HG03571 (cell line): ENCODE measurements at regions not wholly inside any gene's neighbourhood (a gene's known extent, or its start where the extent isn't known, plus 50 kb on each side); places are given as distances from the start of the nearest gene placed in this dataset.
"Not testable (repeated sequence)": the region's sequence is repeated elsewhere in the genome, so short reads cannot be mapped to it uniquely, and the experiment has no call there.

ENCODE experiments used
- ATAC-seq: cut with Tn5 transposase; IDR thresholded peaks from one replicate; pipeline ENCODE4 v1.9.1; 2021; ENCODE audit not compliant: unreplicated experiment

DNA sequence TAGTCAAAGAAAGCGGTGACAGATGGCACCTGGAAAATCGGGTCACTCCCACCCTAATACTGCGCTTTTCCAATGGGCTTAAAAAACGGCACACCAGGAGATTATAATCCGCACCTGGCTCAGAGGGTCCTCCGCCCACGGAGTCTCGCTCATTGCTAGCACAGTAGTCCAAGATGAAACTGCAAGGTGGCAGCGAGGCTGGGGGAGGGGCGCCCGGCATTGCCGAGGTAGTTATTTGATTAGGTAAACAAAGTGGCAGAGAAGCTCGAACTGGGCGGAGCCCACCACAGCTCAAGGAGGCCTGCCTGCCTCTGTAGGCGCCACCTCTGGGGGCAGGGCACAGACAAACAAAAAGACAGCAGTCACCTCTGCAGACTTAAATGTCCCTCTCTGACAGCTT lies 521.1 kb downstream of the ETNK1 start:
- not testable (repeated sequence) for ATAC-seq

DNA sequence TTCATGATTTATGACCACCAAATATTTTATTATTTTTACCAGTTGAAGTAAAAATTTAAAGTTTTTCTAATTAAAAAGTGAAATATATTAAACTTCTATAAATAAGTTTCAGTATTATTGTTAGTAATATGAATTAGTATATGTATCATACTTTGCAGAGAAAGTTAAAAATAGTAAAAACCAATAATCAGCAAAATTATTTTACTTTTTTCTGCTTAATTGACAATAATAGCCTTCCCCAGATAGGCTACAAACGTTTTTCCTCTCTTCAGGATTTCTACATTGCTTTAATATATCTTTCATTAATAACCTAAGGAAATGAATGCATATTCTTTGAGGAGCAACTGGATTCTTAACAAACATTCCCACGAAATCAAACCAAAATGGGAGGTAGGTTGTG lies 543.5 kb downstream of the ETNK1 start:
- no peak for ATAC-seq

DNA sequence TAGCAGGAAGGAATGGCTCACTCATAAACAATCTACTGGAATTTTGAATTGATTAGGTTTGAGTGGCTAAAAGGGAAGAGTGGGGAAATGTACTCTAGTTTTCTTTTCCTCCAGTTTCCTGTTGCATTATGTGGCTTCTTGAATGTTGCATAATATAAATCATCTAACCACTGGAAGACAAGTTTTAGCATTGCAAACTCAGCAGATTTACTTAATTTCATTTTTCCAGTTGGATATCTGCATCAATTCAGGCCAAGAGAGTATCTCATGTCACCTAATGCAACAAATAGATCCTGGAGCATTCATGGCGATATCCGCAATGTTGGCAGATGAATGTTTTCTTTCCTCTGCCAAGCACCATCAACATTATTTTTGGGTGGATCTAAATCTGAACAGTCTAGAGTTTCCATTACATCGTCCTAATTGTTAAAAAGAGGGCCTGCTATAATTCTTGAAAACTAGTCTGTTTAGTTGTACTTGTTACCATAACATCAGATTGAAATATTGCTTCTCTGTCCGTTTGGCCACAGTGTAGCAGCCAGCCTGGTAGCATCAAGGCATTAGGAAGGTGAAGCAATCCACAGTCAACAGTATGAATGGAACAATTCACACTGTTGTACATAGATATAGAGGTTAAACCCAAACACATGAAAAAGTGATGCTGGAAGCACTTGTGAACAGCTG lies 544.2 kb downstream of the ETNK1 start:
- ATAC-seq, result no peak

DNA sequence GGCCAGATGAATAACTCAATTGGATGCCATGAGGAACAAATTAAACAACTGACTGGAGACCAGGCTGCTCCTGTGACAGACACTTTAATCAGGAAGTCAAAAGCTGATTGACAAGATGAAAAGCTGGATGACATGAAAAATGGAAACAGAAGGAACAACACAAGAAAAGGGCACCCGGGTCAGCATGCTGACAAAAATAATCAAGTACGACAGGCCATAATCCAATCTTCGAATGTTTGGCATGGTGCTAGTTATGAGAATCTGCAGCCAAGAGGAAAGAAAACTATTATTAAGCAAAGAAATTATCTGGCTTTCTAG lies 544.7 kb downstream of the ETNK1 start:
- no peak for ATAC-seq

DNA sequence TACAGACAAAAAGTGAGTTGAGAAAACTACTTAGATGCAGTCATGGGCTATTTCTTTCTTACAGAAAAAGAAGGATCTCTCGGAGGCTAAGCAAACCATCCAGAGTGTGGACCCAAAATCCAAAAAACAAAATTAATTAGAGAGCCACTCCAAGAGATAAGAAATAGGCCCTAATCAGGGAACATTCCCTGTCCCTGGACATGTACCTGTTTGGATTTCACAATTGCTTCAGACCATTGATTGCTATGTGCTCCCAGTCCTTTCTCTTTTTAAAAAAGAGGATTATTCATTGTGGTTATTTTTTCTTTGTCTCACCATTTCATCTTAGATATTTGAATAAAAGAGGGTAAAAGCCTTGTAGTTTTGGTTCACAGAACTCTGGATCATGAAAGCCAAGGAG lies 549.9 kb downstream of the ETNK1 start:
- no peak for ATAC-seq

DNA sequence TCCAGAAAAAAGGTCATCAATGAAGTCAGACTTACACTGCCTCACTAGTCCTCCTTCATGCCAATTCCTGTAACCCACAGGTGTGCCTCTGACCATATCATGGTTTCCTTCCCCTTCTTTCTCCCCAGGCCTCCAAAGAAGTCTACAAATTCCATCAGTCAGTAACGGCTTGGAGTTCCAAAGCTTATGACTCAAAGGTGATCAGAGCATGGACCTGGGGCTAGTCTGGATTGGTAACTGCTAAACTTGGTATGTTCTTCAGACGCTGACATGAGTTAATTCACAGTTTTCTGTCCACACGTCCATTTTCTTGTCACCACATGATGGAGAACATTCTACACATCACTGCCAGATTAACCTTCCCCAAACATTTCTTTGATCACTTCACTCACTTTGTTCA lies 560.4 kb downstream of the ETNK1 start:
- no peak for ATAC-seq

DNA sequence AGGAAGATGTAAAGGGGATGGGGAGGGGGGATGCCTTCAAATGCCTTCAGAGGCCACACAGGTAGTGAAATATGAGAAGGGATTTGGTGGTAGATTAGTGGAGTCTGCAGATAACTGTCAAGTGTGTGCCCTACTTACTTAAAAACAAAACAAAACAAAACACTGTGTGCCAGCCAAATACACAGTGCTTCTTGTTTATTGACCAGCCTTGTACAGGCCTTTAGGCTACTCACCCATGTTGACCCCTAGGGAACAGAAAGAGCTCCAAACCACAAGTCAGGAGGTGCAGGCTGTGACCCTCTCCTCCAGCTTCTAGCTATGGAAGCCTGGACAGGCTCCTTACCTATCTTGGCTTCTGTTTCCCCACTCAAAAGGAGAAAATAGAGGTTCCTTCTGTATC lies 562.0 kb downstream of the ETNK1 start:
- no peak for ATAC-seq

DNA sequence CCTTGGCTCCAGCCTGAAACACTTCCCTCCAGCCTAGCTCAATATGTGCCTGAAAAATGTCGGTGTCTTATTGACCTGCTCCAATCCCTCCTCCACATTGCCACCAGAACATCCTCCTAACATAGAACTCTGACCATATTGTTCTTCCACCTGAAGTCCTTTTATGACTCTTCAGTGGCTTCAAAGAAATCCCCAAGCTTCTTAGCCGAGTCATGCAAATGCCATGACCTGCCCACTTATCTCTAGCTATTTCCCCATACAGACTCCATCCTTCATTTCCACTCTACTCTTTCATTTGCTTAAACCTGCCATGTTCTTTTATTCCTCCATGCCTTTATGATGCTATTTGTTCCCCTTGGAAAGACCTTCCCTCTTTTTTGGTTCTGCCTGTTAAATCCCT lies 568.6 kb downstream of the ETNK1 start:
- ATAC-seq, result no peak

DNA sequence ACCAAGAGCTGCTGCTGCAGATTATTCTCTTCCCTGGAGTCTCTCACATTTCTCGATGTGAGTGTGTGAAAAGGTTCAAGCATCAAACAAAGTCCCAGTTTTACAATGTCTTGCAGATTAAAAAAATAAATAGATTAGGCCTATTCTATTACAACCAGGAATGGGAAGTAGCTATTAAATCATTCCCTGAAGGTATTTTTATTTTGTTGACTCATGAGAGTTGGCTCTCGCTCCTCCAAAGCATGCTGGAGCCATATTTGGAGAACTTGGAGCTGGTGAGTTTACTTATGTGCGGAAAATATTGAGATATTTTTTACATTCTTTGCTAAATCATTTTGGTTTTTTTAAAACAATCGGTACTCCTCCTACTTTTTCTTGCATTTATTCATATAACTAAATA lies 572.3 kb downstream of the ETNK1 start:
- no peak for ATAC-seq

DNA sequence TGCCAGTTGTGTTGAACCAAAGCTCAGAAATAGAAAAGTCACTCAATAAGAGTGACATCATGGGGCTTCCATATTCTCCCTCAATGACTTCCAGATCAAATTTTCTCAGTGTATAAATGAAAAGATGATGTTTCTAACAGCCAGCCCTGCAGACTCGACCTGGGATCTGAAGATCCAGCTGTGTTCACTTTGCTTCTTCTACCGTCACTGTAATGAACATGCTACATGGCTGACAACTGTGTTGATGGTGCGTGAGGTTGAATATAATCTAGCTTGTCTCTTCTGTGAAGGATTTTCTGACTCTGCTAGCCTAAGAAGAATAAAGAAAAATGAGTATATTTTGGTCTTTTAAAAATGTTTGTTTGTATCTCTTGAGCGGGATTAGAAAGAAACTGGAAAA lies 577.8 kb downstream of the ETNK1 start:
- no peak for ATAC-seq

DNA sequence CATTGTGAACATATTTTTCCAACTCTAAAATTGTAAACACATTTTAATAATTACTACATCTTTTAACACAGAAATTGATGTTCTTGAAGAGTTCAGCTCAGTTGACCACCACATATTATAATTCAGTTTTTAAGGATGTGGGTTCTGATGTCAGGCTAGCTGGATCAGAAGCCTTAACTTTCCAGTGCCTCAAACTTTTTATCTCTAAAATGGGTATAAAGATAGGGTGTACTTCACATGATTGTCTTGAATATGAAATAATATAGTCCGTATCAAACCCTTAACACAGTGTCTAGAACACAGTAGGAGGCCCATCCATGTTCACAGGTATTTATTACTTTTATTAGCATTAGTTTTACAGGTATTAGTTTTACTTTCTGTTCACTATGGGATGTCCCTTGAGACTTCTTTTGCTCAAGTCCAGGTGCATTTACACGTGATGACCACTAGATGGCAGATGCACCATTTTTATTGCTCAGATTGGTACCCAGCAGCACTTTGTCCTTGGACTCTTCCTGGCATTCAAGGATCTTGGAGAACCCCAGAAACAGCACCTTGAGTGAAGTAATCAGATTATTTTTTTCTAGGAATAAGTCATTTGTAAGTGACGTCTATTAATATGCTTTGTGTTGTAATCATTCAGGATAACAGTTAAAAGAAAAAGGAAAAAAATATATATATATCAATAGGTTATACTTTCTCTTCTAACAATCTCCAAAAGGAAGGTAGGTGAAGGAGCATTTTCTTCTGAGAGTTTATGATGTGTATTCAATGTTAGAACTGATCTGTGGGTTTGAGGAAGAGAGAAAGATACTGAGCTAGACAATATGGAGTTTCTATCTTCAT lies 580.2 kb downstream of the ETNK1 start:
- peak; percentile 85 for ATAC-seq

DNA sequence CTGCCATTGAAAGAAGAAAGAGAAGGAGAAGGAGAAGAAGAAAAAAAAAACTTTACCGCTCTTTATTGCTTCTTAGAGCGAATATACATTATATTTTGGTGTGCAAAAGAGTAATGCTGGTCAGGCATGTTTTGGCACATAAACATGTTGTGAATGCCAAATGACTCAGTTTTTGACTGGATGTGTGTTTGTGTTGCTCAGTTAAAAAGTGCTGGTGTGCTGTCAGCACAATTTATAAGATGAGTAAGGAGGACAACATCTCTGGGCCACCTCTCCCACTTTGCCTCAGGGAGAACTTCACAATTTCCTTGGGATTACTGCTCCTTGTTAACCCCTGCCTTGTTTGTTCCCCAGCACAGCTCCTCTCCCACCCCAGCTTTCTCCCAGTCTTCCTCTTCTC lies 584.8 kb downstream of the ETNK1 start:
- ATAC-seq, result no peak

DNA sequence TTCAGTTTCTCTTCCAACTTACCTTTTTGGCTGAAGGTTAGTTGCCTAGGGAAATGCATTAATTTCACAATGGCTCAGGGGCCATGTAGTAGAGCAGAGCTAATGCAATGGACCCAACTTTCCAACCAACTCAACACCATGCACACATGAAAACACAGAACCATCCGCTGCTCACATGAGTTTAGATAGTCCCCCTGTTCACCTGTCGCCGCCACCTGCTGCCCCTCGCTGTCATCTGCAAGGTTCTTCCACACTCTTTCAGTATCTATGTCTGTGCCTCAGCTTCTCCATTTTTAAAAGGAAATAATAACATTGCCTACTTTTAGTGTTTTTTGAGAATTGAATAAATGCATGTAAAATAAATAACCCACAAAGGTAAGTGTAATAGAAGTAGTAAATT lies 585.6 kb downstream of the ETNK1 start:
- no peak for ATAC-seq

DNA sequence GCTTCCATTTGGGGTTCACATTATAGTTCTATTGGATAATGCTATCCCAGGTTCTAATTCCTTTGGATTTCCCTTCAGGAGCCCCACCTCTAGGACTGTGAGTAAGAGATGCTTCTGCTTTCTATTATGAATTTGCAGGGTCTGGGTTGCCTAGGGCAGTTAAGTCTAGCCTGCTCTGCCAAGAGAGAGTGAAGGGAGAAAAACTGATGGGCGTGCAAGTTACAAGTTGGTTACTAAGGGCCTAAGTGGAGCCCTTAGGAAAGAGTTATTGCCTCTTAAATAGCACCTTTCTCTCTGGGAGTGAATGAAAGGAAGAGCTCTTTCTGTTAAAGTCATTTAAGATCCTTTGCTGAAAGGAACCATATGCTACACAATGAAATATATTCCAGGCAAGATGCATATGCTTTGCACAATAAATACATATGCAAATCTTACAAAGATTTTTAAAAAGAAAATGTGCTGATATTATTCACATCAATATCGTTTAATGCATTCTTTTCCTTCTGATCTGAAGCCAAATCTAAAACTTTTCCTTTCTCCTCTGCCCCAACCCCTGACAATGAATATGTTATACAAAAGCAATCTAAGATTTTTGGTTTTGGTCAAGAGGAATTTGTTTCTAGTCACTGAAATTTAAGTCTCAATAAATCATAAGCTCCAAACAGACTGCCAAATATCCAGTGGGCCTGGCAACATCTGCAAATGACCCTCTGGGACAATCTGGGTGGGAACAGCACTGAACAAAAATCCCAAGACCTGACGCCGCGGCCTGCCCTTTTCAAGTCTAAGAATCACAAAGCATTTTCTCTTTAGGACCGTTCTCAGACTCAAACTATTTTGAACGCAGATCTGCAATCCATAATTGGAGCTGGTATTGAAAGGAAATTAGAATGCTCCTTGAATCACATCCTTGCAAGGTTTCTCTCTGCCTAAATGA lies 586.7 kb downstream of the ETNK1 start:
- no peak for ATAC-seq

DNA sequence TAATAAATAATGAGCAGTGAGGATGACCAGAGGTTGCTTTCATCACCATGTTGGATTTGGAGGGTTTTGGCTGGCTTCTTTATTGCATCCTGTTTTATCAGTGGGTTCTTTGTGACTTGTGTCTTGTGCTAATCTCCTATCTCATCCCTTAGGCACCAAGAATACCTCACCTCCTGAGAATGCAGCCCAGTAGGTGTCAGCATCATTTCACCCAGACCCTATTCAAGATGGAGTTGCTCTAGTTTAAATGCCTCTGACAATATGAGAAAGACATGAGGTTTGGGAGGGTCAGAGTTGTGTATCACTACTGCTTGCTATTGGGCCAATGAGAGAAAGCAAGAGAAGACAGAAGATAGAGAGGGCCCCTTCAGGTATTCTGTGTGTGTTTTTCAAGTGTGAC lies 592.2 kb downstream of the ETNK1 start:
- no peak for ATAC-seq

DNA sequence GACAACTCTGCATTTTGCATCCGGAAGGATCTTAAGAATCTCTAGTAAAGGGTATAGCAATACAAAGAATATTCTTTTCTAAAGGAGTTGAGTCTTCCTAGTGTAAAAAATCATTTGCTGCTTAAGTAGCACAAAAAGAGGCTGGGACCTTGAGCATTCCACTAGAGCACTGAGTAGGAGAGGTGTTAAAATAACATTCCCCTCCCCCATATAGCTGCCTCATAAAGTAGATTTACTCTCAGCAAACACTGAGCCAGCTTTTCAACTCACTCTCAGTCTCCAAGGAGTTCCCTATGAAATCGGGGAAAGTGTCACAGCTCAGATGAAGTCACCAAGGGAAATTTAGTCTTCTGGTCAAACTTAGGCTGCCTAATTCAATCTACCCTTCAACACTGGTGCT lies 592.7 kb downstream of the ETNK1 start:
- no peak for ATAC-seq

DNA sequence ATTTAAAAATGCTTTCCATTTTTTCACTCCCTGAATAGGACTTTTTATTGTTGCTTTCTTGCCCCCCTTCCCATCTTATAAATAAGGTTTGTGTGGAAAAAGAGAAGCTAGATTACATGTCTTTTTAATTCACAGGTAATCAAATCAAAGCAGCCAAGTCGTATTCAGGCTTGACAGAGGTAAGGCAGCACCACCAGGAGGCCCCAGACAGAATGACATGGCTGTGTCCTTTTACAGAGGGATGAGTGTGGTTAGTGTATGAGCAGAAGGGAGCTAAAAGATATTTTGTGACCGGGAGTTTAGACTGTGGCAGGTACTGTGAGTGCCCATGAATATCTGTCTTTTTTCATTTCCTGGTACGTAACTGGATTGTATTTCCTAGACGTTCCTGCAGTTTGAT lies 596.1 kb downstream of the ETNK1 start:
- ATAC-seq, result no peak

DNA sequence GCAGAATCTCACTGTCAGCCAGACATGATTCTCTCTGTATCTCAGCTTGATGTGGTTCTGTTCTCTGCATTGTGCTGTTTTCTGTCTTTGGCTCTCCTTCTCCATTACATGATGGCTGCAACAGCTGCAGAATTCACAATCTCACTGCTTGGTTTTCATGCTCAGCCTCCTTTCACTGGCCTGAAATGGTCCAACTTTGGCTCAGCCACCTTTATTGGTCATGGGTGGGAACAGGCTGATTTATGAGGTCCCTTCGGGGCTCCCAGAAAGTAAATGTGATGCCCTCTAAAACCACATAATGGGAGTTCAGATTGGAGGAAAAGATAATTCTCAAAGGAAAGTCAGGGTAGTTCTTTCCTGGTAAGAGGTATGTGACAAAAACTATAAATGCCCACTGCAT lies 597.0 kb downstream of the ETNK1 start:
- ATAC-seq, result no peak

DNA sequence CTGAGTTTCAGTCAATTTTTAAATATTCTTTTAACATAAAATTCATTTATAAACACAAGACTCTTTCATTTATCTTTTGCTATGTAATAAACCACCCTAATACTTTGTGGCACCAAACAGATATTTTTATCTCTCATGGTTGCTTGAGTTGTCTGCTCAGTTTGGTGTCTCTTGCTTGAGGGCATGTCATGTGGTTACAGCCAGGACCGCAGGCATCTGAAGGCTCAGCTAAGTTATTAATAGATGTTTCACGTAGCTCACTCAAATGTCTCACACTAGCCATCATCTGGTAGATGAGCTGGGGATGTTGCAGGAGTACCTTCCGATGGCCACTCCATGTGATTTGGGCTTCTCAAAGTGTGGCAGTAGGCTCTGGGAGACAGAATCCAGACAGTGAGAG lies 597.8 kb downstream of the ETNK1 start:
- ATAC-seq, result no peak

DNA sequence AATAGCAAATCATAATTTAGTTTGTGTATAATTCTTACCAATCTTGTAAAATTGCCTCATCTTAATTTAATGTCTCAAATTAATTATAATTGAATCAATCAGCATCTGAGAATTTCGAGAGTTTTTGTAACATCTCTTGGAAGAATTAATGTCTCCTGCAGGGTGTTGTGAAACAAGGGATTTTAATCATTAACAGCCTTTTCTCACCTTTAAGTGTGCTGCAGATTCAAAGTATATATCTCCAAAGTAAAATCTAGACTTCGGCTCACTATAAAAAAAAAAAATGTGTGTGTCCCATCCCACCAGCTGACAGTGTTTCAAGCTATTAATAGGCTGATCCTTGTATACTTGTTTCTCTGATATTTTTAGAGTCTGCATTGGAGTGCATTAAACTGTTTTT lies 603.1 kb downstream of the ETNK1 start:
- ATAC-seq, result no peak

DNA sequence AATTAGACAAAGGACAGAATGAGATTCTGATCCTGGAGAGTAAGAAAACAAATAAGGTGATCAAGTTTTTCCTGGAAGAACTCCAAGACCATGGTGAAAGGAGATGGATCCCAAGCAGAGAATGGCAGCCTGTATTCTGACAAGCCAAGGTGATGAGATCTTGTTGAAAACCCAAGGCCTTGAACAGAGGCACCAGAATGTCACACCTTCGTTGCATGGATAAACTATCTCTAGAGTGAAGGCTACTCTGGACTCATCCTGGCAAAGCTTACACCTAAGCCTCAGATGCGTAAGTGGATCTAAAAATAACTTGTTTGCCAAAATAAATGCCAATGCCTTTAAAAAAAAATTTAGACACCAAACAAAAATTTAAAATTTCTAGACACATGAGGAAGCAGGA lies 605.9 kb downstream of the ETNK1 start:
- no peak for ATAC-seq
